WTC11 (cell line): ENCODE measurements at regions not wholly inside any gene's neighbourhood (a gene's known extent, or its start where the extent isn't known, plus 50 kb on each side); places are given as distances from the start of the nearest gene placed in this dataset.

Source experiments
- ATAC-seq: fragments of 200-7000 bp; cut with Tn5 transposase; 2 replicates; pipeline ENCODE4 v1.10.0; 2021; ENCODE audit warnings: mild to moderate bottlenecking, moderate library complexity
- CTCF ChIA-PET: fragments of 300-600 bp; sonication (Branson Sonifier 250); formaldehyde crosslinking; loops from one replicate; lab custom pipeline; 2021; ENCODE audit warnings: antibody characterized with exemption; lab: Charles Lee
- POLR2A ChIA-PET: fragments of 350-600 bp; sonication (Branson Sonifier 250); formaldehyde crosslinking; loops from one replicate; lab custom pipeline; 2021; ENCODE audit warnings: antibody characterized with exemption; lab: Charles Lee
- DNase-seq: peaks from one replicate; pipeline ENCODE4 v3.0.0; 2021; ENCODE audit warnings: low spot score
- H3K27ac Mint-ChIP-seq: 2 replicates; pipeline ENCODE4 v1.8.0; 2021; ENCODE audit warnings: mixed read lengths
- H3K27me3 Mint-ChIP-seq: 2 replicates; pipeline ENCODE4 v1.8.0; 2021; ENCODE audit warnings: low read depth, mild to moderate bottlenecking, moderate library complexity, mixed read lengths
- H3K36me3 Mint-ChIP-seq: 2 replicates; pipeline ENCODE4 v1.8.0; 2021; ENCODE audit warnings: mixed read lengths
- H3K4me1 Mint-ChIP-seq: 2 replicates; pipeline ENCODE4 v1.8.0; 2022; ENCODE audit warnings: mixed read lengths
- H3K4me3 Mint-ChIP-seq: 2 replicates; pipeline ENCODE4 v1.8.0; 2021; ENCODE audit warnings: mild to moderate bottlenecking, moderate library complexity, mixed read lengths
- H3K9me3 Mint-ChIP-seq: 2 replicates; pipeline ENCODE4 v1.8.0; 2021; ENCODE audit warnings: mixed read lengths
- ATF6 ChIP-seq: sonication (generic); formaldehyde crosslinking; IDR thresholded peaks from 2 replicates; pipeline ENCODE4 v1.8.1; 2023; ENCODE audit warnings: mild to moderate bottlenecking, missing genetic modification reagents
- FOXJ3 ChIP-seq: sonication (generic); formaldehyde crosslinking; IDR thresholded peaks from 2 replicates; pipeline ENCODE4 v1.9.0; 2021; ENCODE audit warnings: missing genetic modification reagents, mild to moderate bottlenecking, borderline replicate concordance
- FOXK1 ChIP-seq: sonication (generic); formaldehyde crosslinking; IDR thresholded peaks from 2 replicates; pipeline ENCODE4 v1.8.0; 2022; ENCODE audit warnings: mild to moderate bottlenecking, moderate library complexity, missing genetic modification reagents
- FOXP4 ChIP-seq: sonication (generic); formaldehyde crosslinking; IDR thresholded peaks from 2 replicates; pipeline ENCODE4 v1.8.0; 2022; ENCODE audit warnings: mild to moderate bottlenecking, missing genetic modification reagents
- KAT7 ChIP-seq: sonication (generic); formaldehyde crosslinking; IDR thresholded peaks from 2 replicates; pipeline ENCODE4 v1.8.1; 2023; ENCODE audit warnings: missing genetic modification reagents, mild to moderate bottlenecking, borderline replicate concordance
- MLX ChIP-seq: sonication (generic); formaldehyde crosslinking; IDR thresholded peaks from 2 replicates; pipeline ENCODE4 v1.8.1; 2023; ENCODE audit warnings: mild to moderate bottlenecking, missing genetic modification reagents, moderate library complexity
- NR1H2 ChIP-seq: sonication (generic); formaldehyde crosslinking; IDR thresholded peaks from 2 replicates; pipeline ENCODE4 v1.9.0; 2021; ENCODE audit warnings: mild to moderate bottlenecking, moderate library complexity, missing genetic modification reagents
- NR3C1 ChIP-seq: sonication (generic); formaldehyde crosslinking; conservative IDR thresholded peaks from 2 replicates; pipeline ENCODE4 v1.8.1; 2023; ENCODE audit warnings: low read depth, mild to moderate bottlenecking, missing genetic modification reagents
- OVOL2 ChIP-seq: fragments of 250-450 bp; sonication (Bioruptor Pico); IDR thresholded peaks from 2 replicates; pipeline ENCODE4 v1.9.0; 2021; ENCODE audit warnings: mild to moderate bottlenecking, borderline replicate concordance
- RELA ChIP-seq: sonication (generic); formaldehyde crosslinking; IDR thresholded peaks from 2 replicates; pipeline ENCODE4 v1.8.1; 2022; ENCODE audit warnings: missing genetic modification reagents, mild to moderate bottlenecking, borderline replicate concordance
- RORB ChIP-seq: fragments of 250-450 bp; sonication (Bioruptor Pico); IDR thresholded peaks from 2 replicates; pipeline ENCODE4 v1.9.0; 2021; ENCODE audit warnings: mild to moderate bottlenecking
- SMAD3 ChIP-seq: sonication (generic); formaldehyde crosslinking; IDR thresholded peaks from 2 replicates; pipeline ENCODE4 v1.8.0; 2022; ENCODE audit warnings: missing genetic modification reagents, mild to moderate bottlenecking, borderline replicate concordance
- USF2 ChIP-seq: sonication (generic); formaldehyde crosslinking; IDR thresholded peaks from 2 replicates; pipeline ENCODE4 v1.8.1; 2023; ENCODE audit warnings: mild to moderate bottlenecking, missing genetic modification reagents, moderate library complexity
- ZBTB21 ChIP-seq: sonication (generic); formaldehyde crosslinking; IDR thresholded peaks from 2 replicates; pipeline ENCODE4 v1.8.1; 2023; ENCODE audit warnings: mild to moderate bottlenecking, missing genetic modification reagents, borderline replicate concordance
- ZNF121 ChIP-seq: sonication (generic); formaldehyde crosslinking; IDR thresholded peaks from 2 replicates; pipeline ENCODE4 v1.8.0; 2023; ENCODE audit warnings: missing genetic modification reagents
- ZNF532 ChIP-seq: fragments of 250-450 bp; sonication (Bioruptor Pico); IDR thresholded peaks from 2 replicates; pipeline ENCODE4 v1.9.0; 2021; ENCODE audit warnings: mild to moderate bottlenecking, borderline replicate concordance

GRCh38 chr2:142598846-142599245 is 278.6 kb upstream of the KYNU start:
- ChIA-PET POLR2A (no interaction called here), CTCF (no interaction called here)
- no peak for DNase-seq
- Mint-ChIP-seq H3K9me3 (no peaks in the 10 kb centered on the region), H3K36me3 (no peaks in the 10 kb centered on the region), H3K27ac (no peak overlapping the region), H3K27me3 (no peaks in the 10 kb centered on the region), H3K4me1 (no peaks in the 10 kb centered on the region), H3K4me3 (no peak overlapping the region)
- TF ChIP-seq SMAD3 (CRISPR knock-in tag): no peak
- TF ChIP-seq RORB (CRISPR knock-in tag): no peak
- no peak for TF ChIP-seq ZNF121 (CRISPR knock-in tag)
- no peak for TF ChIP-seq RELA (CRISPR knock-in tag)
- no peak for TF ChIP-seq FOXJ3 (CRISPR knock-in tag)
- no peak for TF ChIP-seq FOXK1 (CRISPR knock-in tag)
- TF ChIP-seq FOXP4: no peak
- TF ChIP-seq OVOL2 (CRISPR knock-in tag): no peak
- TF ChIP-seq NR3C1 (CRISPR knock-in tag): no peak
- no peak for TF ChIP-seq MLX (CRISPR knock-in tag)
- no peak for TF ChIP-seq ATF6 (CRISPR knock-in tag)
- no peak for TF ChIP-seq USF2 (CRISPR knock-in tag)
- no peak for TF ChIP-seq ZNF532
- TF ChIP-seq ZBTB21 (CRISPR knock-in tag): no peak
- TF ChIP-seq NR1H2 (CRISPR knock-in tag): no peak
- TF ChIP-seq KAT7 (CRISPR knock-in tag): no peak
- ATAC-seq: no peak
